IMR-90 (cell line): ENCODE measurements at regions not wholly inside any gene's neighbourhood (a gene's known extent, or its start where the extent isn't known, plus 50 kb on each side); places are given as distances from the start of the nearest gene placed in this dataset.

Source experiments
- ATAC-seq: fragments of 200-7000 bp; cut with Tn5 transposase; 2 replicates; pipeline ENCODE4 v1.9.1; 2020; ENCODE audit warnings: low read depth, mild to moderate bottlenecking, moderate library complexity
- BruUV-seq: library from RNA; stranded (reverse); fragments of 400-500 nt; replicated peaks from 2 replicates; lab custom pipeline; 2021; lab: Mats Ljungman, UMichigan
- CTCF ChIA-PET: fragments of 300-600 bp; formaldehyde crosslinking; extraction: SDS; loops from one replicate; lab custom pipeline; 2021; ENCODE audit warnings: antibody characterized with exemption; lab: Yijun Ruan, JAX
- POLR2A ChIA-PET: fragments of 300-600 bp; sonication (Branson Sonifier 250); formaldehyde crosslinking; loops from one replicate; lab custom pipeline; 2022; ENCODE audit warnings: antibody characterized with exemption; ENCODE audit not compliant: unreplicated experiment; lab: Charles Lee
- DNase-seq: peaks from one replicate; pipeline ENCODE4 v3.0.0; 2013
- H2AFZ ChIP-seq: replicated peaks from 2 replicates; pipeline ENCODE3; 2013; ENCODE audit warnings: low read length, mild to moderate bottlenecking; ENCODE audit not compliant: poor library complexity
- H2AK5ac ChIP-seq: 2 replicates; pipeline ENCODE4 v1.6.1; 2013; ENCODE audit warnings: low read depth, low read length, inconsistent platforms
- H2AK9ac ChIP-seq: replicated peaks from 2 replicates; pipeline ENCODE3; 2013; ENCODE audit warnings: mild to moderate bottlenecking, low read depth, low read length, moderate library complexity; ENCODE audit not compliant: poor library complexity
- H2BK120ac ChIP-seq: 2 replicates; pipeline ENCODE4 v1.6.1; 2013; ENCODE audit warnings: low read depth, low read length, inconsistent platforms
- H2BK15ac ChIP-seq: 3 replicates; pipeline ENCODE4 v1.6.1; 2013; ENCODE audit warnings: low read depth, low read length, inconsistent platforms
- H2BK20ac ChIP-seq: 2 replicates; pipeline ENCODE4 v1.6.1; 2013; ENCODE audit warnings: low read depth, mild to moderate bottlenecking, inconsistent platforms, low read length, moderate library complexity
- H2BK5ac ChIP-seq: 2 replicates; pipeline ENCODE4 v1.6.1; 2013; ENCODE audit warnings: mild to moderate bottlenecking, low read depth, low read length, inconsistent platforms; ENCODE audit not compliant: poor library complexity, severe bottlenecking
- H3K14ac ChIP-seq: replicated peaks from 2 replicates; pipeline ENCODE4 v1.6.1; 2013; ENCODE audit warnings: low read depth, low read length, inconsistent platforms
- H3K18ac ChIP-seq: 2 replicates; pipeline ENCODE4 v1.6.1; 2013; ENCODE audit warnings: low read depth, low read length, control low read depth
- H3K23ac ChIP-seq: 2 replicates; pipeline ENCODE4 v1.6.1; 2013; ENCODE audit warnings: low read depth, low read length, inconsistent platforms
- H3K27ac ChIP-seq: 2 replicates; pipeline ENCODE4 v1.5.1; 2013; ENCODE audit warnings: mild to moderate bottlenecking, control low read depth, low read length; ENCODE audit not compliant: insufficient read depth
- H3K27me3 ChIP-seq: 2 replicates; pipeline ENCODE4 v1.6.1; 2013; ENCODE audit warnings: low read length; ENCODE audit not compliant: control insufficient read depth, insufficient read depth
- H3K36me3 ChIP-seq: 2 replicates; pipeline ENCODE4 v1.6.1; 2013; ENCODE audit warnings: low read length, mixed read lengths; ENCODE audit not compliant: control insufficient read depth, insufficient read depth
- H3K4ac ChIP-seq: 2 replicates; pipeline ENCODE4 v1.6.1; 2013; ENCODE audit warnings: low read depth, low read length, inconsistent platforms
- H3K4me1 ChIP-seq: 2 replicates; pipeline ENCODE4 v1.6.1; 2013; ENCODE audit warnings: low read length, mixed read lengths; ENCODE audit not compliant: control insufficient read depth, insufficient read depth
- H3K4me2 ChIP-seq: 2 replicates; pipeline ENCODE4 v1.6.1; 2013; ENCODE audit warnings: low read depth, mild to moderate bottlenecking, control low read depth, low read length, moderate library complexity
- H3K4me3 ChIP-seq: 2 replicates; pipeline ENCODE4 v1.5.1; 2013; ENCODE audit warnings: low read depth, mild to moderate bottlenecking, control low read depth, low read length, moderate library complexity; ENCODE audit not compliant: insufficient read depth
- H3K56ac ChIP-seq: 2 replicates; pipeline ENCODE4 v1.6.1; 2013; ENCODE audit warnings: low read length, inconsistent platforms; ENCODE audit not compliant: insufficient read depth; ENCODE audit errors: extremely low read depth
- H3K79me1 ChIP-seq, 2 experiments: 2 replicates each; pipeline ENCODE4 v1.6.1; 2013; ENCODE audit warnings: low read length in 2 of 2, inconsistent platforms in 1 of 2, low read depth in 1 of 2
- H3K9ac ChIP-seq: 2 replicates; pipeline ENCODE4 v1.6.1; 2013; ENCODE audit warnings: low read depth, low read length, control low read depth
- H3K9me1 ChIP-seq: 2 replicates; pipeline ENCODE4 v1.6.1; 2013; ENCODE audit warnings: low read length, inconsistent platforms; ENCODE audit not compliant: insufficient read depth
- H3K9me3 ChIP-seq: 2 replicates; pipeline ENCODE4 v1.6.1; 2013; ENCODE audit warnings: low read length; ENCODE audit not compliant: control insufficient read depth, insufficient read depth
- H4K20me1 ChIP-seq: 2 replicates; pipeline ENCODE4 v1.6.1; 2013; ENCODE audit warnings: low read length, inconsistent platforms; ENCODE audit not compliant: insufficient read depth
- H4K5ac ChIP-seq: 2 replicates; pipeline ENCODE4 v1.6.1; 2013; ENCODE audit warnings: mild to moderate bottlenecking, low read depth, low read length, control low read depth
- H4K8ac ChIP-seq, 2 experiments: 2 replicates each; pipeline ENCODE4 v1.6.1; 2013; ENCODE audit warnings: low read depth in 2 of 2, low read length in 2 of 2, control low read depth in 1 of 2, inconsistent platforms in 1 of 2
- H4K91ac ChIP-seq: 2 replicates; pipeline ENCODE4 v1.6.1; 2013; ENCODE audit warnings: low read depth, low read length, inconsistent platforms; ENCODE audit not compliant: insufficient read depth
- BHLHE40 ChIP-seq: fragments of 150-350 bp; IDR thresholded peaks from 2 replicates; pipeline ENCODE4 v1.6.1; 2016; ENCODE audit warnings: mild to moderate bottlenecking, low read depth, low read length
- CEBPB ChIP-seq: IDR thresholded peaks from 2 replicates; pipeline ENCODE4 v1.6.1; 2012; ENCODE audit warnings: low read depth, low read length, improper control_type of control experiment
- CTCF ChIP-seq: conservative IDR thresholded peaks from 2 replicates; pipeline ENCODE4 v1.5.1; 2012; ENCODE audit warnings: mild to moderate bottlenecking, low read depth, low read length, improper control_type of control experiment
- ELK1 ChIP-seq: fragments of 150-350 bp; IDR thresholded peaks from 2 replicates; pipeline ENCODE4 v1.6.1; 2016; ENCODE audit warnings: low read depth, mild to moderate bottlenecking, low read length, moderate library complexity, borderline replicate concordance
- FOS ChIP-seq: fragments of 150-350 bp; IDR thresholded peaks from 2 replicates; pipeline ENCODE4 v1.6.1; 2016; ENCODE audit warnings: low read depth, low read length
- MAFK ChIP-seq: IDR thresholded peaks from 2 replicates; pipeline ENCODE4 v1.6.1; 2012; ENCODE audit warnings: low read depth, low read length, improper control_type of control experiment
- MAZ ChIP-seq: IDR thresholded peaks from 2 replicates; pipeline ENCODE4 v1.6.1; 2012; ENCODE audit warnings: low read depth, mild to moderate bottlenecking, low read length, improper control_type of control experiment, moderate library complexity, borderline replicate concordance
- MXI1 ChIP-seq: IDR thresholded peaks from 2 replicates; pipeline ENCODE4 v1.6.1; 2012; ENCODE audit warnings: low read depth, mild to moderate bottlenecking, low read length, moderate library complexity, borderline replicate concordance
- NFE2L2 ChIP-seq: fragments of 150-350 bp; IDR thresholded peaks from 2 replicates; pipeline ENCODE4 v1.6.1; 2016; ENCODE audit warnings: low read depth, mild to moderate bottlenecking, low read length
- RAD21 ChIP-seq: IDR thresholded peaks from 2 replicates; pipeline ENCODE4 v1.6.1; 2012; ENCODE audit warnings: low read length, improper control_type of control experiment
- SMC3 ChIP-seq: fragments of 150-350 bp; IDR thresholded peaks from 2 replicates; pipeline ENCODE4 v1.6.1; 2016; ENCODE audit warnings: low read depth, mild to moderate bottlenecking, antibody characterized with exemption, low read length, moderate library complexity
- WGBS, 2 experiments: methylation state at CpG; one replicate each; pipeline versions ENCODE4 v1.1.5 to v1.1.7; 2013; ENCODE audit warnings: missing lambda C conversion rate in 2 of 2; ENCODE audit not compliant: insufficient read length in 1 of 2; ENCODE audit errors: extremely low coverage in 2 of 2; 5-methylcytosine and 5-hydroxymethylcytosine counted together
- dilution Hi-C: fragments of 300-500 bp; cut with HindIII; formaldehyde crosslinking; loops from one replicate; pipeline ENCODE4 v1.14.3; 2018; ENCODE audit warnings: low sequenced_read_pairs; ENCODE audit not compliant: unreplicated experiment
- in situ Hi-C: fragments of 300-500 bp; cut with MboI; formaldehyde crosslinking; loops from 3 replicates; pipeline ENCODE4 v1.14.3; 2019; ENCODE audit warnings: low sequenced_read_pairs, inconsistent platforms, mixed read lengths
- intact Hi-C: fragments of 100-400 bp; cut with micrococcal nuclease; formaldehyde crosslinking; loops from 2 replicates; pipeline ENCODE4 v1.10.0; 2022

DNA sequence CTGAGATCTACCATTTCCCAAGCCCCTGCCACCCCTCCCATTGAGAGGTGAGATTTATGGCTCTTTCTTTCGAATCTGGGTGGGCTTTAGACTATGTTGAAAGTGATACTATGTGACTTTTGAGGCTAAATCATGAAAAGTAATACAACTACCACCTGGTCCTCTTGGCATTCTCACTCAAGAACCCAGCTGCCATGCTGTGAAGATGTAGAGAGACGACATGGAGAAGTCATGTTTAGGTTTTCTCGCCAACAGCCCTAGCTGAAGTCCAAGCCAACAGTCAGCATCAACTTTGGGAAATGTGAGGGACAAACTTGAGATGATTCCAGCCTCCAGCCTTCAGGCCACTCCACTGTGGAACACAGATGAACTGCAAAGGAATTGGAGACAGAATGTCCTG is 108.7 kb downstream of the SCP2D1 start:
- in situ Hi-C loops: no loop called here
- Histone ChIP-seq H3K4me1 (no peaks in the 10 kb centered on the region), H3K27ac (no peak overlapping the region), H3K18ac (no peak overlapping the region), H2BK20ac (no peak overlapping the region), H2BK5ac (no peak overlapping the region), H4K5ac (no peak overlapping the region), H2BK15ac (no peak overlapping the region), H3K4me3 (no peak overlapping the region), H4K20me1 (no peaks in the 10 kb centered on the region), H3K56ac (no peak overlapping the region), H4K8ac (no peak overlapping the region), H3K23ac (no peak overlapping the region), H3K79me1 (no peaks in the 10 kb centered on the region), H2AFZ (no peak overlapping the region), H3K14ac (no peak overlapping the region), H2AK9ac (no peak overlapping the region), H4K91ac (no peak overlapping the region), H3K9me3 (peaks cover 3% of the 10 kb centered on the region; the same call in 1 of the 2 replicates), H3K4ac (no peak overlapping the region), H3K27me3 (no peaks in the 10 kb centered on the region), H3K9ac (no peak overlapping the region), H2BK120ac (no peak overlapping the region), H3K36me3 (no peaks in the 10 kb centered on the region), H2AK5ac (no peak overlapping the region), H3K4me2 (no peak overlapping the region), H3K9me1 (no peaks in the 10 kb centered on the region)
- ChIA-PET POLR2A (no interaction called here), CTCF (no interaction called here)
- DNase-seq (no peak), ATAC-seq (no peak)
- TF ChIP-seq ELK1 (no peak), FOS (no peak), MXI1 (no peak), MAFK (no peak), RAD21 (no peak), SMC3 (no peak), NFE2L2 (no peak), CEBPB (no peak), BHLHE40 (no peak), MAZ (no peak), CTCF (no peak)
- BruUV-seq: no TSS peak
- dilution Hi-C loops: no loop called here
- intact Hi-C loops: no loop called here
- WGBS, 2 experiments: no CpG with 5 or more reads among the region's 3 CpGs
